NCI-H226 (cell line): ENCODE measurements at regions not wholly inside any gene's neighbourhood (a gene's known extent, or its start where the extent isn't known, plus 50 kb on each side); places are given as distances from the start of the nearest gene placed in this dataset.
"Not testable (repeated sequence)": the region's sequence is repeated elsewhere in the genome, so short reads cannot be mapped to it uniquely, and the experiment has no call there.

ENCODE experiments used
- DNase-seq: peaks from one replicate; pipeline ENCODE4 v3.0.0-alpha.2; 2015

DNA sequence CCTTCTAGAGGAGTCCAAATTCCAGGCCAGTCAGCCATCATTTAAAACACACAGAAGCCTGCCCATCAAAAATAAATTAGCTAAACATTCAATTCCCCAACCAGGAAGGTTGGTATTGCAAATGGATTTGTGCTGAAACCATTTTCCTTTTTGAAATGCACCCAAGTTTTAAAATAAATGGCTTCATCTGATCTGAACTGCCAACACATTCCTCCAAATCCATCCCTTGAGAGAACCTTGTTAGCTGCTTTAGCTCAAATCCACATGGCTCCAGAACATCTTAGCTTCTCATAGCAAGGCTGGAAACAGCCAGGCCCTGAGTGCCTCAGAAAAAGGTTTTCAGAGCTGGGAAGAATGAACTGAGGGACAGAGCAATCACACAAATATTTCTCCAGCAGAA is 306.3 kb downstream of the FZD1 start:
- no peak for DNase-seq

DNA sequence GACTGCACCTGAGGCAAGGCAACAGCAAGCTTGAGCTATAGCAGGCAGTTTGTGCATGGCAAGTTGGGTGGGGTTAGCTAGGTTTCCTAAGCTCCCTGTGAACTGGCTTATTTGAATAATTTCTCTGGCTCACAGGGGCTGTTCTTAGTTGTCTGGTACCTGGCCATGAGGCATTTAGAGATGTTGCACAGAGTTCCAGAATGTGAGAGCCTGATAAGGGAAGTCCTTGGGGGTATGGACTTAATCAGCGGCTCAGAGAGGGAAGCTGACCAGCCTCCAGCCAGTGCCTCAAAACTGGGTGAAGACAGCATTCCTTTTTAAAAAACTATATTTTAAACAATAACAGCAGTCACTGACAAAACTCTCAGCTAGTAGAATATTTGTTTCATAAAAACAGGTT is 307.4 kb downstream of the FZD1 start:
- DNase-seq: no peak

DNA sequence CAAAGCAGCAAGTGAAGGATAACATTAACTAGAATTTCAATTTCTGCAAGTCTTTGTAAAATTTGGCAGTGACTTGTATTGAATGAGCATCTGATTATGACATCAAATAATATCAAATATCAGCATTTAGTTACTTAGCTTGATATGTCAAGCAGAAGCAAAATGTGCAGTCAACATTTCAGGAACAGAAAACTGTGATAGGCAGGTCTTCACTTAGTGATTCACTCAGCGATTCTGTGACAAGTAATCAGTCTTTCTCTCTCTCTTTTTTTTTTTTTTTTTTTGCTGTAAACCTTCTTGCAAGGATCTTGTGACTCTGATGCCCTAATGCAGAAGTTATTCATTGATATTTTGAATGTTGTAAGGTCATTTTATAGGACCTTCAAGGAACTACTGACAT is 307.1 kb downstream of the MTERF1 start:
- no peak for DNase-seq

GRCh38 chr7:91576459-91576858 is 304.0 kb downstream of the MTERF1 start:
- DNase-seq: not testable (repeated sequence)

DNA sequence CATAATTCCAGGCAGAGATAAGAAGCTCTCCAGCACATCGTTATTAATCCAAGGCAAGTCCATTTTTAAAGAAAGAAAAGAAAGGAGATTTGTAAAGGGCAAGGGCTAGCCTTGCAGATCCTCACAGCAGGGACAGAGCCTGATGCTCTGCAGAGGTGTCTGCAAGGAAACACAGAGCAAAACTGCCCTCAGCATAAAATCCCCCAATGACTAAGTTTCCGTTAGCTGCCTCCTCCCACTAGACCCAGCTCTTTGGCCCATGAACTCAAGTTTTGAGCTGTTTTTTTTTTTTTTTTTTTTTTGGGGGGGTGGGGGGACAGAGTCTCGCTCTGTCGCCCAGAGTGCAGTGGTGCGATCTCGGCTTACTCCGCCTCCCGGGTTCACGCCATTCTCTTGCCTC is 300.7 kb downstream of the MTERF1 start:
- no peak for DNase-seq

GRCh38 chr7:91582799-91583477 is 297.6 kb downstream of the MTERF1 start:
- no peak for DNase-seq

DNA sequence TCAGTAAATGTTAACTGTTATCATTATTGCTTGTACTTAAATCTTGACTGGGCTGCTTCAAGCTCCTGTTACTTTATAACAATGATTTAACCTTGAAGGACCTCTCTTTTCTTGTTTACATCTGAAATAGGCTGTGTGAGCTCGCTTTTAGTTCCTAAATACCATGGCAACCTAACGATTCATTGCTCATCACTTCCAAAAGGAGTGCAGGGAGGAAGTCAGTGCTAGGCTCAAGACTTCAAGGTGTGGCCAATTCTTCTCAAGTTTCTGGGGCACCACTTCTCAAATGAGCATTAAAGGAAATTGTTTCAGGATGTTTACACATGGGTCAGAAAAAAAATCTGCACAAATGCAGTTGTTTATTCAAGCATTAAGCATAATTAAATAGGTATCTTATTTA is 284.2 kb downstream of the MTERF1 start:
- peak; percentile 7 for DNase-seq

GRCh38 chr7:91598791-91599190 is 281.7 kb downstream of the MTERF1 start:
- DNase-seq: no peak

DNA sequence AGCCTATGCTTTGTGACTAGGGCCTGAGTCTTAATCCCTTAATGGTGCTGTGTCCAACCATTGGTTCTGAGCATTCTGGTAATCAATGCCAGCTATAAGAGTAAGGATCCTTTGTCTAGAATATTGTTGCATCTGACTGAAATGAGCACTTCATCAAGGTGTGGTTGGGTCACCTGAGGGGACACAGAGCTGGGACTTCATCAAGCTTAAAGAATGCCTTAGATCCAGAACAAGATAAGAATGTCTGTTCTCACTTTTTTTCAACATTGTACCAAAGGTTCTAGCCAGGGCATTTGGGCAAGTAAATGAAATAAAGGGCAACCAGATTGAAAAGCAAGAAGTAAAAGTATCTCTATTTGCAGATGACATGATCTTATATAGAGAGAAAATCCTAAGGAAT is 280.4 kb downstream of the MTERF1 start:
- DNase-seq: no peak

DNA sequence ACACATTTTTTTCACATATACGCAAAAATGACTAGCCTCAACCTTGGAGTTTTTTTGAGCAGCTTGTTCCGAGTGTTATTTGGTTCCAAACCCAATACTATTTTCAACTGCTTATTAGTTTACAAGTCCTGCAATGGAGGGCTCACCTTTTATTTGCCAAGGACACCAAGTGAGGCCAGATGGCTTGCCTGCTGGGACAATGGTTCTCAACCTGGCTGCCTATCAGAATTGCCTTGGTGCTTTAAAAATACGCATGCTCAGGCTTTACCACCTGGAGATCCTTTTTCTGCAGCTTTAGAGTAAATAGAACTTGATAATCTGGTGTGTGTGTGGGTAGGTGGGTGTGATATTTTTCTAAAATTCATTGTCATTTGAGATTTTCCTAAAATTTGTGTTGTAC is 276.8 kb downstream of the MTERF1 start:
- DNase-seq: no peak

GRCh38 chr7:91608606-91609005 is 271.9 kb downstream of the MTERF1 start:
- DNase-seq: no peak

DNA sequence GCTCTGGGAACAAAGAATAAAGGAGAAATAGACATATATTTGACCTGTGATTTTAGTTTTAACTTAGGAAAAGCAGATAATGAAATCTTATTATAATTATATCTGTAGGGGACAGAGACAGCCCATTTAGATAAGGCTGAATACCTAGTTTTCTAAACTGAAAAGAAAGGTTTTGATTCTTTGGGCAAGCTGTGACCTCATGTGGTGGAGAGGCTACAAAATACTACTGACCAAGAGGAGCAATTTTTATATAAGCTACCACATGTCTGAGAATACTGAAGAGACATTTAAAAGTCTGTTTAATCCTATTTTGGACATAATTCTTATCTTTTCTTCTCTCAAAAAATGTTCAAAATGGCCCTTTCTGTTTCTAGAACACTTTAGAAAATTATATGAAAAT is 271.0 kb downstream of the MTERF1 start:
- no peak for DNase-seq

DNA sequence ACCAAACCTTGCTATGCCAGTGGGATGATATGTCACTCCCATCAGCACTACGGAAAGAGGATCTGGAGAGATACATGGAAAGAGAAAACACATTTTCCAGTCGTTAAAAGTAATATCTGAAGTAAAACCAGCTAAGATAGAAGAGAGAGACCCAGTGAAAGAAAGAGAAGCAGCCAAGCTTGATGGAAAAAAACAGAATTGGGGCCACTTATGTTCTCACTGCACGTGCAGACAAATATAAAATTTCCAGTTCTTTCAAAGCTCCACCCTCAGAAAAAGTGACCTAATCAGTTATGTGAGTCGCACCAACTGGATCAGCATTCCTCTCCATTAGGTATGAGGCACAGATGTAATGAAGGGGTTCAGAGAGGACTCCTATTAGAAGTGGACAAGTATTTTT is 266.1 kb downstream of the MTERF1 start:
- DNase-seq: peak; percentile 43

DNA sequence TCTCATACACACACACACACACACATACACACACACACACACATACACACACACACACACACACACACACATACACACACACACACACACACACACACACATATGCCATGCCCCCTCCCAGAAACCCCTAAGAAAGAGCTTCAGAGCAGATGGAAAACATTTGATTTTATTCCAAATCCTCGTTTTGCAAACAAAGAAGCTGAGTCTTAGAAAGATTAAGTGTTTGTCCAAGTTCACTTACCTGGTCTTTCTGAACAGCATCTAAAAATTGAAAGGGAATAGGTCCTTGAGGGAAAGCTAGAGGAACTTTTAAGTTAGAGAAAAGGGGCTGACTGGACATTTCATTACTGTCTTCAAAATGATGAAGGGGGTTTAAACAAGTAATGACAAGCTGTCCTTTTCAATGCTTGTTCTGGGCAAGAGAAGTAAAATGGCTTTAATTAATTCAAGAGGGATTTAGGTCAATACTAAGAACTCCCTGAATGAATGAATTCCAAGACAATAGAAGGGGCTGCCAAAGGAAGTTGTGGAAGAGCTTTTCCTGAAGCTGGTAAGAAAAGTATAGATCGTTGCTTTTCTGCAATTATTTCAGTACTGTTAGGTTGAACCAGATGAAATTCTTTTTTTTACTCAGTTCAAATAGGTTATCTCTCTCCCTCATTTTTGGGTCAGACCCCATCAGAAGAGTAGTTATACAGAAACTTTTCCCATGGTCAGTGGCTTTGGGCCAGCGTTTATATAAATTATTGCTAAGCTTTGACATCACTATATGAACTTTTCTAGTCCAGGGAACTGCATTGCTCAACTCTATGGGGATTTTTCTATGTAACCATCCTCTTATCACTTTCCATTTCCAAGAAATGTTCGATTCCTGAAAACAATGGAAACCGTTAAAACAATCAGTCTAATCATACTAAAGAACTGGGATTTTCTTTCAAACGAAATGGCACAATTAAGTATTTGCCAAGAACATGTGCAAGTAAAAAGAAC is 261.4 kb downstream of the MTERF1 start:
- DNase-seq: no peak

DNA sequence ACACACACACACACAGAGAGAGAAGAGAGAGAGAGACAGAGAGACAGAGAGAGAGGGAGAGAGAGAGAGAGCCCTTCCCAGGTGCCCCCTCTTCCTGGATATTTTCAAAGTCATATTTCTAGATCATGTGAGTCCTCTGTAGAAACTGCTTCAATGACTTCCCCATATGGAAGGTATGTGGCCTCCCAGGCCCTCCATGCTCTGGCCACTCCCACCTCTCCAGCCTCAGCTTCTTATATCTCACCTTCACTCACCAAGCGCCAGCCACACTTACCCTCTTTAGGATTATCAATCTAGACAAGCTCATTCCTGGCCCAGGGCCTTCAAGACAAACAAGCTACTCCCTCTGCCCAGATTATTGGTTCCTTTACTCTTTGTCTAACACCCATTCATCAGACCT is 259.7 kb downstream of the MTERF1 start:
- no peak for DNase-seq

DNA sequence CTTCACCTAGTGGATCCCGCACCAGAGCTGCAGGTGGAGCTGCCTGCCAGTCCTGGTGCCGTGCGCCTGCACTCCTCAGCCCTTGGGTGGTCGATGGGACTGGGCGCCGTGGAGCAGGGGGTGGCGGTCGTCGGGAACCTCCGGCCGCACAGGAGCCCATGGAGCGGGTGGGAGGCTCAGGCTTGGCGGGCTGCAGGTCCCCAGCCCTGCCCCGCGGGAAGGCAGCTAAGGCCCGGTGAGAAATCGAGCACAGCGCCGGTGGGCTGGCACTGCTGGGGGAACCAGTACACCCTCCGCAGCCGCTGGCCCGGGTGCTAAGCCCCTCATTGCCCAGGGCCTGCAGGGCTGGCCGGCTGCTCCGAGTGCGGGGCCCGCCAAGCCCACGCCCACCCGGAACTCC is 253.2 kb downstream of the MTERF1 start:
- DNase-seq: not testable (repeated sequence)

- DNase-seq: peak; percentile 40
Observed at GRCh38 chr7:91628742-91629141, 251.8 kb downstream of the MTERF1 start.

DNA sequence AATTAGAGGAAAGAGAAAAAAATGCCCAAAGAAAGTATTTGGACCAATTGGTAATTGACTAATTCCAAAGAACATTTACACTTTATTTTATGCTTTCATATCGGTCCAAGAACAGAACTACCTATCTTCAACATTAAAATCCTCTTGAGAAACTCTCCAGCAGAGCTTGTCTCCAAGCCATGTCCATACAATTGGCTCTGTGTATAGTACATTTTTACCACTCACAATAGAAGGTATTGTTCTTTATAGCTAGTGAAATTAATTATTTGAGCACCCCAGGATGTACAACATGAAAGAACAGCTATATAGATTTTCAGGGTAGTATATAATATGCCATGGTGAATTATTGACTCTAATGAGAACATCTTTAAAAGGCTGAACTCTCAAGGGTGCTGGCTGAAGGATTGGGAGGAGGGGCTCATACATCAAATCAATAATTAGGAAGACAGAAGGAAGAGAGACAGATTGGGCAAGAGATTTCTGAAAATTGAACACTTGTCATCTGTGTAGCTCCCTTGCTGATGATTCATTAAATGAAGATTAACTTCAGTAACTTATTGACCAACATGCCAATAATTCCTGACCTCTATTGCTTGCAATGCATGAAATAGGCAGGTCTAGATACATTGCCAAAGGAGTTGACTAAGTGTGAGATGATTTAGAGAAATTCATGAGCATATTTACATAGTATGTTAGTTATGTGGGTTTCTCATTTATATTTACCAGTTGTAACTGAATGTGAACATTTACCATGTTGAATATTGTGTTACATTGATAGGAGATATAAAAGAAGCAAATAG is 249.7 kb downstream of the MTERF1 start:
- no peak for DNase-seq

DNA sequence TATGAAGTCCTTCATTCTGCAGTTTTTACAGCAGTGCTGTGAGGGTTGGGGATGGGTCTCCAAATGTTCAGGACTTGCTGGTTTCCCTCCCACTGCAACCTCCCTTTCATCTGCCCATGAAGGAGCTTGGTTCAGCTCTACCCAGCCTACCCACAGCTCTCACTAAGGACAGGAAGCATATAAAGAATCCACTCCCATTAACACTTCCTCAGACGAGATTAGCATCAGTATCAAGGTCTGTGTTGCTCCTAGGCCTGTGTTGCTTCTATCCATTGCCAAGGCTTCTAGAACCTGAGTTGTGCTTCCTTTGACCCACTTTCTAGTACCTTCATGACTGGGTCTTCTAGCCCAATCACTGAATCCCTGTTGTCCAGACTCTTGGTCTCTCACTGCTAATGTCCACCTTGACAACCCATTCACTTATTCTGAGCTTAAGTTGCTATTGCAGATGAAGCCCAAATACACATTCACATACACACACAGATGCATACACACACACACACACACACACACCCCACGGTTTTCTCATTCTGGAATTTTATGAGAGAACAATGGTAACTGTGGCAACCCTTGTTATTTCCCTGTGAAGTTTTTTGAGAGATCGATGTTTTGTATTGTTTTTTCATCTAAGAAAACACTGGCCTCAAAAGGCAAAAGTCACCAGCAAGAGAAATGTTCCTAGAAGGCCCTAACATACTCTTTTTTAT is 248.1 kb downstream of the MTERF1 start:
- DNase-seq: no peak

GRCh38 chr7:91633013-91633441 is 247.5 kb downstream of the MTERF1 start:
- DNase-seq: no peak

GRCh38 chr7:91634485-91635177 is 245.9 kb downstream of the MTERF1 start:
- no peak for DNase-seq

- peak; percentile 34 for DNase-seq
Observed at GRCh38 chr7:91636129-91636724, 244.3 kb downstream of the MTERF1 start.
